ENCODE measurements at regions not wholly inside any gene's neighbourhood (a gene's known extent, or its start where the extent isn't known, plus 50 kb on each side); places are given as distances from the start of the nearest gene placed in this dataset.

DNA sequence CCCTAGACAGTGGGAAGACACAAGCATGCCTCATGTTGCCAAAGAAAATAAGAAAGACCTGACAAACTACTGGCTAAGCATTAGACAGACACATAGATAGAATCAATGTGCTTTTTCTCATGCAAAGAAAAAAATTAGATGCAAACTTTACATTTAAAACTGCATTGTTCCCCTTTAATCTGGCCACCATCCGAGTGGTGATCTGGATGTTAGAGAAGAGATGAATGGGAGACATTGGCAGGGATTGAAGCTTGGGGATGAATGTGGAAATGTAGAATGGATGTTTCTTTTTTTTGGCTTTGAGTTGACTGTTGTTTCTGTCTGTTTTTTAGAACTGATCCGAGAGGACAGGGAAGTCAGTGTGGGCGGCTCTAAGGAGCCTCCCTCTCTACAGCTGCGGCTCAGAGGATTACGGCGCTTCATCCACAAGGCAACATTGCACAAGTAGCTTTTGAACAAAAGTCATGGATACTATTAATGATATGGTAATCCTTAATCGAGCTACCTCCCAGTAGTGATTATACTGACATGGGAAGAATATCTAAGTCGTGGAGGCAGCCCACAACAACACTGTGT is 53.0 kb downstream of the HELT start:
- DNase-seq (ENCODE audit: low spot score) = no peak

DNA sequence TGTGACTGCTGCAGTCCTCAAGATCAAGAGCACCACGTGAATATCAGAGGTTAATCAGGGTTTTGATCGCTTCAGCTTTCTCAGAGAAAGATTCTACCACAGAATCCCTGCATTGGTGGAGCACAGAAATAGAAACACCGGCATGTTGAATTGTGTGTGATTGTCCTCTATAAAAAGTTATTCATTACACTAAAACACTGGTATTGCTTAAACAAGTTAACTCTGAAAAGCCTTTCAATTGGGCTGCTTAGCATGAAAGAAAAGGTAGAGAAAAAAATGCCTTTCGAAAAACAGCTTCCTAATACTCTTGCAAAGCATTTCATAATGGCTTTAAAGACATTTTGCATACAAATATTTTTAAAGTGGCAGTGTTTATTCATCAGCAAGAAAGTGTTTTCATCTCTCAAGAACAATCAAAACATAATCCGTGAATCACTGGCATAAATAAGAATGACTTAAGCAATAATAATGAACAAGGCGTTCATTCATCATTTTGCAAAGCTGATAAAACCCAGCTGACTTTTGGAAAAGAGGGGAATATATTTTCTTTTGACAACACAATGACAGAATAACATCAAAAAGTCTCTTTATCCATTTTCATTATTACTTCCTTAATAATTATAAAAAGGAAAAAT is 61.1 kb downstream of the HELT start:
- DNase-seq (ENCODE audit: low spot score) = no peak

DNA sequence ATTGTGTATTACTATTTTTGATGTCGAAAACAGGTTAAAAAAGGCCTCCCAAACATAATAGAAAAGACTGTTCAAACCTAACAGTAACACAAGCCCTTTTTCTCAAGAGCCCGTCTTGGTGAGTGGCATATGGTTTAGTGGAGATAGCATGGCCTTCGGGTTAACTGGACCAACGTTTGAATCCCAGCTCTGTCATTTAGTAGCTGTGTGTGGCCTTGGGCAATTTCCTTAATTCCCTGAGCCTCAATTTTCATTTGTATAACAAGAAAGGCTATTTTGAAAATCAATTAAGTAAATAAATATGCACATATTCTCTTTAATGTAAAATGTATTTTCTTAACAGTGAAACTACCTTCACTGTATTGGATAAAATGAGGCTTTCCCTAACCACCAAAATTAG is 62.3 kb downstream of the HELT start:
- no peak for DNase-seq (ENCODE audit: low spot score)

DNA sequence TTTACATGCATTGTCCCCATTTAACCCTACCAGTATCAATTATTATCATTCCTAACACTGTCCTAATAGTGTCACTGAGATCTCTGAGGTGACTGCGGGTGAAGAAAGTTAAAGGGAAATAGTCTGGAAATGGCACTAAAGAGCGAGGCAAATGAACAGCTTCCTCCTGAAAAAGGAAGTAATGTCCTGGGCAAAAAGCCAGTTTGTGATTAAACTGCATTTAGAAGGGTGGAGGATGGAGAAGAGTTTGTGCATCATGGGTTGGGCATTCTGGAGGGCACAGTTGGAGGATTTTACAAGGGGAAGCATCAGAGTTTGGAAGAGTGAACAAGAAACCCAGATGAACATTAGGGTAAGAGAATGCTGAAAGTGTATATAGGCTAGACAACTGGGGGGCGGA is 60.5 kb upstream of the SLC25A4 start:
- DNase-seq (ENCODE audit: low spot score) = peak; percentile 4

DNA sequence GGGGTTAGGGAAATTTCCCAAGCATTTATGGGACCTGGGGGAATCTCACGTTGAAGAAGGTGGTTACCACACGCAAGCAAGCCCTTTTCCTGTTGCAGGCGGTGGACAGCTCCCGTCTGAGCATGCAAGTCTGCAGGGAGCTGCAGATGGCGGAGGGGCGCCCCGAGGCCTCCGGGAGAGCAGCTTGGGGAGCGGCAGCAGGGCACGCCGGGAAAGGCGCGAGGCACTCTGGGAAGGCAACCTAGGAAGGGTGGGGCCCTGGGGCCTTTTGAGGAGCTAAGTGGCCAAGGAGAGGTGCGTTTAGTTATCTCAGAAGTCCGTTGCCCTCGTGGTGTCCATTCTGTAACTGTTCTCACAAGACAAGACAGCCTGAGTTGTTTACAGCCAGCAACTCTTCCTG is 57.0 kb upstream of the SLC25A4 start:
- no peak for DNase-seq (ENCODE audit: low spot score)

DNA sequence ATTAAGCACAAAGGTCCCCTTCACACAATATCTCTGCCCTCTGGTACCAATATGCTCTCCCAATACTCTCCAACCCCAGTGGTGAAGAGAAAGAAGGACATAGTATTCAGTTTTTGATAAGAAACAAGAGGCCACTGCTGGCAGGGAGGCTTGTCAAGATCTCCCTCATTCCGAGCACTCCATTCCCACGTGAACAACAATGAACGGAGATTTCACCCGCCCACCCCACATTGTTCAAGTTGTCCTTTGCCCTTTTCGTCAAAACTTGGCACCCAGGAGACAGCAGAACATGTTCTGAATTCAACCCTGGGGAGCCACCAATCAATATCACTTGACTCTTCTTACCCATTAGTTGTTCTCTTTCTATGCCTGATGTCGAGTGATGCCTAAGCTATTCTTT is 54.2 kb upstream of the SLC25A4 start:
- DNase-seq (ENCODE audit: low spot score) = no peak

DNA sequence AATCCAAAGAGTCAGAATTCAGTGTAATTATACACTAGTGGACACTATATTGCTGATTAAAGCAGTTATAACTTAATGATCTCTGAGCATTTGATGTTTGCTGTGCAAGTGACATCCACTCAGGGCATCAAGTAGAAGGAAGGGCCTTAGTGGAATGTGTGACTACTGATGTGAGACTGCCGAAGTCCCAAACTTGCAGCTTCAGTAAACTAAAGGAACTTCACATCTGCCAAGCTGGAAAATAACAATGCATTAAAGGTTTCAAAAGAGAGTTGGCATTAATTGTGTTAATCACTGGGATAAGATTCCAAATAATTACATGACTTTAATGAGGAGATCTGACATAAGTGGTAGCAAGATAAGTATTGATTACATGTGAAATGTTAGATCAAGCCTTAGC is 52.5 kb upstream of the SLC25A4 start:
- no peak for DNase-seq (ENCODE audit: low spot score)

DNA sequence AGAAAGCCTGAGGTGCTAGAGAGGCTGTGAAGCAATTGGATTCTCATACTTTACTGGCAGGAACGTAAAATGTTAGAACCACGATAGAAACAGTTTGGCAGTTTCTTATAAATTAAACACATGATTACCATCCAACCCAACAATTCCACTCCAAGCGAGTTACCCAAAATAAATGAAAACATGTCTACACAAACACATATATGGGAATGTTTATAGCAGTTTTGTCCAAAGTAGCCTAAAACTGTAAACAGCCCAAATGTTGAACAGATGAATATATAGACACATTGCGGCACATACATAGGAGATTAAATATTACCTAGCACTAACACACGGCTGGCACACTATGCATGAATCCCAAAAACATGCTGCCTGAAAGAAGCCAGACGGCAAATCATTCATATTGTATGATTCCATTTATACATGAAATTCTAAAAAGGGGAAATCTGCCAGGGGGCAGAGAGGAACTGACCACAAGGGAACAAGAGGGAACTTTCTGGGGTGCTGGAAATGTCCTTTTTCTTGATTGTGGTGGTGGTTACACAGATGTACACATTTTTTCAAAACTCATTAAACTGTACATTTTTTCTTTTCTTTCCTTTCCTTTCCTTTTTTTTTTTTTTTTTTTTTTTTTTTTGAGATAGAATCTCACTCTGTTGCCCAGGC is 50.4 kb upstream of the SLC25A4 start:
- no peak for DNase-seq (ENCODE audit: low spot score)

Measured in A172 (cell line).